ENCODE measurements at regions not wholly inside any gene's neighbourhood (a gene's known extent, or its start where the extent isn't known, plus 50 kb on each side); places are given as distances from the start of the nearest gene placed in this dataset.

DNA sequence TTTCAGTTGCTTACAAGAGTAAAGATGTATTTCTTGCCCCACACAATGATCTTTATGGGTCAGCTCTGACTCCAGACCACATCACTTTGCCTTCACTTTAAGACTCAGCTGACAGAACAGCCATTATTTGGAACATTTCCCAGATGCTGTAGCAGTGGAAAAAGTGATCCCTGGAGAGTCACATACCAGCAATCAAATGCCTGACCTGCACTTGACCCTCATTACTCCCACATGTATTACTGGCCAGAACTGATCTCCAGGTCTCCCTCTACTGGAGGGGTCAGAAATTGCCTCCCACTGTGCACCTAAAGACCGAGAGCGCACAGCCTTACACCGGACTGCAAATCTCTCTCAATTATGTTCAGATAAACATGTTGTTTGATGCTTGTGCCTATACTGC lies 88.6 kb upstream of the ZNF385D start:
- no peaks in the 10 kb centered on the region for H3K36me3 ChIP-seq
- DNase-seq (ENCODE audit: low spot score): no peak
- ATAC-seq (ENCODE audit: insufficient number of reproducible peaks, low FRiP score, low read depth): peak; percentile 64
- H3K9me3 ChIP-seq: no peaks in the 10 kb centered on the region
- H3K27ac ChIP-seq: peak overlapping the region; percentile 32 to 33
- H3K4me3 ChIP-seq: no peak overlapping the region
- peaks cover 0 to 7% of the 10 kb centered on the region in 2 donors for H3K4me1 ChIP-seq (ENCODE audit: control insufficient read depth in 1 of 2, low read depth in 2 of 2)
- H3K27me3 ChIP-seq (replicated peaks; ENCODE audit: insufficient read depth): no peaks in the 10 kb centered on the region
- peak; percentile 22 for TF ChIP-seq CTCF (IDR thresholded peaks at IDR 0.05)

GRCh38 chr3:21847005-21847404 lies 96.0 kb upstream of the ZNF385D start:
- ATAC-seq (ENCODE audit: insufficient number of reproducible peaks, low FRiP score, low read depth) (no peak), DNase-seq (ENCODE audit: low spot score) (no peak)
- Histone ChIP-seq H3K4me1 (ENCODE audit: control insufficient read depth in 1 of 2, low read depth in 2 of 2) (peaks cover 0 to 6% of the 10 kb centered on the region in 2 donors), H3K27ac (no peak overlapping the region), H3K36me3 (no peaks in the 10 kb centered on the region), H3K27me3 (replicated peaks; ENCODE audit: insufficient read depth) (no peaks in the 10 kb centered on the region), H3K9me3 (no peaks in the 10 kb centered on the region), H3K4me3 (no peak overlapping the region)
- no peak for TF ChIP-seq CTCF (IDR thresholded peaks at IDR 0.05)

- Histone ChIP-seq H3K9me3 (no peaks in the 10 kb centered on the region), H3K4me3 (no peak overlapping the region), H3K27me3 (replicated peaks; ENCODE audit: insufficient read depth) (no peaks in the 10 kb centered on the region), H3K4me1 (ENCODE audit: control insufficient read depth in 1 of 2, low read depth in 2 of 2) (peaks cover 0 to 9% of the 10 kb centered on the region in 2 donors), H3K36me3 (no peaks in the 10 kb centered on the region), H3K27ac (no peak overlapping the region)
- ATAC-seq (ENCODE audit: insufficient number of reproducible peaks, low FRiP score, low read depth): no peak
- TF ChIP-seq CTCF (IDR thresholded peaks at IDR 0.05): no peak
- DNase-seq (ENCODE audit: low spot score): no peak
Measured at GRCh38 chr3:21859124-21860081, 108.4 kb upstream of the ZNF385D start.

GRCh38 chr3:21860082-21860475 lies 109.1 kb upstream of the ZNF385D start:
- Histone ChIP-seq H3K4me3 (no peak overlapping the region), H3K27me3 (replicated peaks; ENCODE audit: insufficient read depth) (no peaks in the 10 kb centered on the region), H3K36me3 (no peaks in the 10 kb centered on the region), H3K27ac (no peak overlapping the region), H3K4me1 (ENCODE audit: control insufficient read depth in 1 of 2, low read depth in 2 of 2) (peaks cover 0 to 9% of the 10 kb centered on the region in 2 donors), H3K9me3 (no peaks in the 10 kb centered on the region)
- no peak for ATAC-seq (ENCODE audit: insufficient number of reproducible peaks, low FRiP score, low read depth)
- no peak for DNase-seq (ENCODE audit: low spot score)
- no peak for TF ChIP-seq CTCF (IDR thresholded peaks at IDR 0.05)

DNA sequence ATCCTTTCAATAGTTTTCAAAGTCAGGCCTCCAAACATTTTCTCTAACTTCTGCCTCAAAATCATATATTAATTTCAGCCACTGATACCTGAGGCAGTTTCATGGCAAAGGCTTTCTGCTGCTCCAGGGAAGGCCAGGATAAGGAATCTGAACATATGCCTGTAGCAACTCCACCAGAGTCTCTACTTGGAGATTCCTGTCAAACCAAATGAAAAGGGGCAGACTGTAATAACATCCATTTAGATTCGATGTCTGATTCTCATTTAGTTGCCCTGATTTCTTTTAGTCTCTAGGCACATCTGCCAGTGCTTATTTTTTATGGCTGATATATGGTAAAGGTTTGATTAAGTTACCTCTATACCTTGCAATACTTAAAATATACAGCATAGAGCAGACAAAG lies 109.6 kb upstream of the ZNF385D start:
- Histone ChIP-seq H3K4me3 (no peak overlapping the region), H3K9me3 (no peaks in the 10 kb centered on the region), H3K27me3 (replicated peaks; ENCODE audit: insufficient read depth) (no peaks in the 10 kb centered on the region), H3K4me1 (ENCODE audit: control insufficient read depth in 1 of 2, low read depth in 2 of 2) (peaks cover 0 to 9% of the 10 kb centered on the region in 2 donors), H3K36me3 (no peaks in the 10 kb centered on the region), H3K27ac (no peak overlapping the region)
- no peak for TF ChIP-seq CTCF (IDR thresholded peaks at IDR 0.05)
- no peak for DNase-seq (ENCODE audit: low spot score)
- ATAC-seq (ENCODE audit: insufficient number of reproducible peaks, low FRiP score, low read depth): no peak

Data from thoracic aorta (tissue), 2 donors.